HG02870 (cell line): ENCODE measurements at regions not wholly inside any gene's neighbourhood (a gene's known extent, or its start where the extent isn't known, plus 50 kb on each side); places are given as distances from the start of the nearest gene placed in this dataset.

Experiments
- ATAC-seq: cut with Tn5 transposase; IDR thresholded peaks from one replicate; pipeline ENCODE4 v1.9.1; 2021; ENCODE audit warnings: mild to moderate bottlenecking, moderate library complexity; ENCODE audit not compliant: unreplicated experiment

- no peak for ATAC-seq
Measured at GRCh38 chr18:67301592-67301991, 214.9 kb downstream of the DSEL start.

GRCh38 chr18:67300498-67300897, 216.0 kb downstream of the DSEL start:
- ATAC-seq: no peak

- ATAC-seq: no peak
Measured at GRCh38 chr18:67292814-67293213, 223.7 kb downstream of the DSEL start.

- ATAC-seq: no peak
Measured at GRCh38 chr18:67290421-67290820, 226.1 kb downstream of the DSEL start.

- ATAC-seq: no peak
Measured at GRCh38 chr18:67285583-67285982, 230.9 kb downstream of the DSEL start.

- no peak for ATAC-seq
Measured at GRCh38 chr18:67282796-67283195, 233.7 kb downstream of the DSEL start.

GRCh38 chr18:67281746-67282145, 234.8 kb downstream of the DSEL start:
- ATAC-seq: no peak

- ATAC-seq: no peak
Measured at GRCh38 chr18:67280486-67281242, 235.9 kb downstream of the DSEL start.

GRCh38 chr18:67279988-67280387, 236.5 kb downstream of the DSEL start:
- ATAC-seq: no peak

GRCh38 chr18:67278984-67279383, 237.5 kb downstream of the DSEL start:
- ATAC-seq: no peak

GRCh38 chr18:67276638-67277037, 239.9 kb downstream of the DSEL start:
- ATAC-seq: no peak

- no peak for ATAC-seq
Measured at GRCh38 chr18:67273288-67273687, 243.2 kb downstream of the DSEL start.

- no peak for ATAC-seq
Measured at GRCh38 chr18:67269206-67269605, 247.3 kb downstream of the DSEL start.

- no peak for ATAC-seq
Measured at GRCh38 chr18:67268530-67268929, 248.0 kb downstream of the DSEL start.

GRCh38 chr18:67266246-67267237, 250.0 kb downstream of the DSEL start:
- no peak for ATAC-seq

- ATAC-seq: no peak
Measured at GRCh38 chr18:67265464-67266245, 250.9 kb downstream of the DSEL start.

- ATAC-seq: no peak
Measured at GRCh38 chr18:67261931-67262552, 254.5 kb downstream of the DSEL start.

GRCh38 chr18:67260841-67261240, 255.7 kb downstream of the DSEL start:
- ATAC-seq: no peak

GRCh38 chr18:67250776-67251424, 265.6 kb downstream of the DSEL start:
- no peak for ATAC-seq
